HCT116 (cell line): ENCODE measurements at regions not wholly inside any gene's neighbourhood (a gene's known extent, or its start where the extent isn't known, plus 50 kb on each side); places are given as distances from the start of the nearest gene placed in this dataset.
"Not testable (repeated sequence)": the region's sequence is repeated elsewhere in the genome, so short reads cannot be mapped to it uniquely, and the experiment has no call there.

Experiments used
- EZH2 ChIP-seq: fragments of 200-600 bp; sonication (generic); IDR thresholded peaks from 2 replicates; pipeline ENCODE4 v1.6.1; 2017; ENCODE audit warnings: antibody characterized with exemption, mixed run types
- EZH2phosphoT487 ChIP-seq: fragments of 200-600 bp; IDR thresholded peaks from 2 replicates; pipeline ENCODE4 v1.6.1; 2018; ENCODE audit warnings: antibody characterized with exemption, borderline replicate concordance
- ZNF274 ChIP-seq: fragments of 200-500 bp; sonication (Bioruptor generic); IDR thresholded peaks from 2 replicates; pipeline ENCODE4 v1.6.1; 2014; ENCODE audit warnings: mild to moderate bottlenecking, low read depth, low read length, inconsistent platforms

DNA sequence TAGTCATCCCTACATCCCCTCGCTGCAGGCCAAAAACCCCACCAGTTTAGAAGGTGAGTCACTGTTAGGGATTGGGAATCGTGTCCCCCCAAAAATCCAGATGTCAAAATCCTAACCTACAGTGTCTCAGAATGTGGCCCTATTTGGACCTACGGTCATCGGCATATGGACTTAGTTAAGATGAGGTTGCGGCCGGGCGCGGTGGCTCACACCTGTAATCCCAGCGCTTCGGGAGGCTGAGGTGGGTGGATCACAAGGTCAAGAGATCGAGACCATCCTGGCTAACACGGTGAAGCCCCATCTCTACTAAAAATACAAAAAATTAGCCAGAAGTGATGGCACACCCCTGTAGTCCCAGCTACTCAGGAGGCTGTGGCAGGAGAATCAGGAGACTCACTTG lies 318.6 kb upstream of the KAZN start:
- not testable (repeated sequence) for TF ChIP-seq EZH2, ZNF274, EZH2phosphoT487
